GM10266 (cell line): ENCODE measurements at regions not wholly inside any gene's neighbourhood (a gene's known extent, or its start where the extent isn't known, plus 50 kb on each side); places are given as distances from the start of the nearest gene placed in this dataset.

Experiments used
- DNase-seq: peaks from one replicate; pipeline ENCODE4 v3.0.0; 2012; ENCODE audit errors: extremely low spot score
- CTCF ChIP-seq: IDR thresholded peaks from 2 replicates; pipeline ENCODE4 v1.5.1; 2012; ENCODE audit warnings: mild to moderate bottlenecking, low read depth; ENCODE audit not compliant: control insufficient read depth, insufficient read depth; ENCODE audit errors: missing control alignments

DNA sequence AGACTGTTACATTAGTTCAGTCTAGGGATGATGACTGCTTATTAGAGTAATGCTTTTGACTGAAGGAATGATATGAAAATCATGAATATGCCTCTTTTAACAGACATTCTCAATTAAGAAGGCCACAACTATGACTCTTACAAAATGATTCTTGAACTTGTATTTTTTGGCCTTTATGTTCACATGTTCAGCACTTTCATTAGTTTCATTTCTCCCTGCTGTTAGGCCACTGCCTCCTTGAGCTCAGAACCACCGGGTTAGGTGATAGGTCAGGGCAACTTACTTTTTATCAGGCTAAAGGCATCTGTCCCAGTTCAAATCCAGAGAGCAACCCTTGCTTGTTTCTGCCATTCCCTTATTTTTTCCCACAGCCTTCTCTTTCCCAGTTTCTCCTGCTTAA is 235.2 kb upstream of the ELL2 start:
- no peak for DNase-seq

DNA sequence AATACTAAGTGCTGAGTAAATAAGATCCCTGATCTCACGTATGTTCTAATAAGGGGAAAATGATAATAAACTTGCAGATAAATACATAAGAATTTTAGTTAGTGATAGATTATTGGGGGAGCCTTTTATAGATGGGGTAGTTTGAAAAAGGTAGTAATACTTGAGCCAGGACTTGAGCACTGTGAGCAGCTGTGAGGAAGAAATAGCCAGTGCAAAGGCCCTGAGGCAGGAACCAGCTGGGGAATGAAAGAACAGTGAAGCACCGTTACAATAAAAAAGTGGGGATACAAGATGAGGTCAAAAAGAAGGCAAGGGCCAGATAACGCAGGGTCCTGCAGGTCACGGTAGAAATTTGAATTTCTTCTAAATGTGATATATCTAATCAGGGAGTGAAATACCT is 234.8 kb upstream of the ELL2 start:
- DNase-seq, result no peak
- no peak for TF ChIP-seq CTCF

More for the DNA sequence above, 235.2 kb upstream of the ELL2 start:
- TF ChIP-seq CTCF, result no peak

- DNase-seq, result no peak
- no peak for TF ChIP-seq CTCF
Measured at GRCh38 chr5:96195123-96195522, 233.5 kb upstream of the ELL2 start.

GRCh38 chr5:96194593-96194992 is 232.9 kb upstream of the ELL2 start:
- no peak for TF ChIP-seq CTCF

DNA sequence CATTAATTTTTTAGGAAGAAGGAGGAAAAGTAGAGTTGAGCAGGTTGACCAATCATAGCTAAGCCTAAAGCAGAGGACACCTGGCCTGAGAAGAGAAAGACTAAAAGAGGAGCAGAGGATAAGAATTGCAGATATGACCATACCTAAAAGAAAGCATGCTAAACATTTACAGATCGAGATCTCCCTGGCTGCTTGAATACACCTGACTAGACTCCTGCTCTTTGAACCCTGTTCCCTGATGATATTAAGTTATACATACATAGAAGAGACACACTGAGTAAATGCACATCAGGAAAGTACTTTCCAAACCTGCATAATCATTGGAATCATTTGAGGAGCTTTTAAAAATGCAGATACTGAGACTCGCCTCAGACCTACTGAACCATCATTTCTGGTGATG is 232.3 kb upstream of the ELL2 start:
- TF ChIP-seq CTCF, result no peak
- no peak for DNase-seq

More at GRCh38 chr5:96194593-96194992, 232.9 kb upstream of the ELL2 start:
- DNase-seq, result no peak

GRCh38 chr5:96189987-96190386 is 228.3 kb upstream of the ELL2 start:
- DNase-seq, result no peak
- TF ChIP-seq CTCF, result no peak

DNA sequence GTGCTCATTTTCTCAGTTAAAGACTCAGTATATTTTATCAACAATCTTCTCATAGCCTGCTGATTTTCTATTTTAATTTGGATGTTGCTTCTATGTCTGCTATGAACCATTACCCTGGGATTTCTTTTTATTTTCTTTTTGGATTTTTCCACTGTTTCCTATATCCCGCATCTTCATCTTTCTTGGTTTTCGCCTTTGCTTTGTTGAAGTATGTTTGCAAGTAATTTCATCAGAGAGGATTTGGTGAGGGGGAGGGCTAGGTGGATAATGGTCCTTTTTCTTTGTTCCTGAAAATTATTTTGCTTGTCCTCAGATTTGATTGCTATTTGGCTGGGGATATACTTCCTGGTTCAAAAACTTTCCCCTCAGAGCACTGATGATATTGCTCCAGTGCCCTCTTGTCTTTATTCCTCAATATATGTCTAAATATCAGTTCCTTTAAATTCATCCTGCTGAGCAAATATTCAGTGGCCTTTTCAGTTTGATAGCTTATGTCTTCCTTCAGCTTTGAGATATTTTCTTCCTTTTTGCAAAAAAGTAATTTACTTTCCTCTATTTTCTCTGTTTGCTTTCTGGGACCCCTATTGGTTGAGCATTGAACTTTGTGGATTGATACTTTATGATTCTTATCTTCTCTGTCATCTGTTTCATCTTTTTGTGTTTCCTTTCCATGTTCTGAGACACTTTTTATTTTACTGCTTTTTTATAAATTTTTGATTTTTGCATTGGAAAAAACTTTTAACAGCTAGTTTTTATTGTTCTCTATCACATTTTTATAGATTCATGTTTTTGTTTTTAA is 227.6 kb upstream of the ELL2 start:
- DNase-seq, result no peak
- TF ChIP-seq CTCF, result no peak
